Stimulated activated CD4-positive, alpha-beta T cell treated with anti-CD3 and anti-CD28 coated beads, Interleukin-12 subunit alpha, Interleukin-12 subunit beta, amount 100 ng/mL, for 4 hours (primary cell): ENCODE measurements at regions not wholly inside any gene's neighbourhood (a gene's known extent, or its start where the extent isn't known, plus 50 kb on each side); places are given as distances from the start of the nearest gene placed in this dataset.
"Not testable (repeated sequence)": the region's sequence is repeated elsewhere in the genome, so short reads cannot be mapped to it uniquely, and the experiment has no call there.

Source experiments
- DNase-seq: peaks from one replicate; pipeline ENCODE4 v3.0.0-alpha.2; 2020

- no peak for DNase-seq
These were observed 175.0 kb upstream of the PARD3B start for GRCh38 chr2:204370172-204370718.

- no peak for DNase-seq
These were observed 171.3 kb upstream of the PARD3B start for GRCh38 chr2:204373942-204374341.

- DNase-seq, result no peak
These were observed 165.0 kb upstream of the PARD3B start for GRCh38 chr2:204380141-204380881.

GRCh38 chr2:204386668-204387067, 158.6 kb upstream of the PARD3B start:
- no peak for DNase-seq

- DNase-seq, result no peak
These were observed 156.2 kb upstream of the PARD3B start for GRCh38 chr2:204389120-204389519.

- no peak for DNase-seq
These were observed 155.4 kb upstream of the PARD3B start for GRCh38 chr2:204389856-204390255.

- no peak for DNase-seq
These were observed 149.7 kb upstream of the PARD3B start for GRCh38 chr2:204395539-204395938.

- DNase-seq, result no peak
These were observed 144.2 kb upstream of the PARD3B start for GRCh38 chr2:204401114-204401513.

- DNase-seq, result no peak
These were observed 137.9 kb upstream of the PARD3B start for GRCh38 chr2:204407204-204408014.

- DNase-seq, result not testable (repeated sequence)
These were observed 132.5 kb upstream of the PARD3B start for GRCh38 chr2:204412782-204413181.

GRCh38 chr2:204415406-204416181, 129.7 kb upstream of the PARD3B start:
- no peak for DNase-seq

- DNase-seq, result no peak
These were observed 129.0 kb upstream of the PARD3B start for GRCh38 chr2:204416236-204416635.

GRCh38 chr2:204425821-204426220, 119.5 kb upstream of the PARD3B start:
- DNase-seq, result no peak

- DNase-seq, result no peak
These were observed 116.6 kb upstream of the PARD3B start for GRCh38 chr2:204428675-204429074.

- DNase-seq, result no peak
These were observed 113.7 kb upstream of the PARD3B start for GRCh38 chr2:204431529-204431928.

- DNase-seq, result no peak
These were observed 113.1 kb upstream of the PARD3B start for GRCh38 chr2:204432196-204432595.

- DNase-seq, result no peak
These were observed 110.4 kb upstream of the PARD3B start for GRCh38 chr2:204434660-204435462.

GRCh38 chr2:204436230-204436629, 109.0 kb upstream of the PARD3B start:
- DNase-seq, result no peak

- no peak for DNase-seq
These were observed 107.9 kb upstream of the PARD3B start for GRCh38 chr2:204437408-204437807.

- no peak for DNase-seq
These were observed 107.2 kb upstream of the PARD3B start for GRCh38 chr2:204437815-204438756.

GRCh38 chr2:204441316-204441715, 104.0 kb upstream of the PARD3B start:
- no peak for DNase-seq
